NCI-H774 (cell line): ENCODE measurements at regions not wholly inside any gene's neighbourhood (a gene's known extent, or its start where the extent isn't known, plus 50 kb on each side); places are given as distances from the start of the nearest gene placed in this dataset.
"Not testable (repeated sequence)": the region's sequence is repeated elsewhere in the genome, so short reads cannot be mapped to it uniquely, and the experiment has no call there.

ENCODE experiments used
- DNase-seq: peaks from one replicate; lab custom pipeline; 2025; lab: John Stamatoyannopoulos, UW

DNA sequence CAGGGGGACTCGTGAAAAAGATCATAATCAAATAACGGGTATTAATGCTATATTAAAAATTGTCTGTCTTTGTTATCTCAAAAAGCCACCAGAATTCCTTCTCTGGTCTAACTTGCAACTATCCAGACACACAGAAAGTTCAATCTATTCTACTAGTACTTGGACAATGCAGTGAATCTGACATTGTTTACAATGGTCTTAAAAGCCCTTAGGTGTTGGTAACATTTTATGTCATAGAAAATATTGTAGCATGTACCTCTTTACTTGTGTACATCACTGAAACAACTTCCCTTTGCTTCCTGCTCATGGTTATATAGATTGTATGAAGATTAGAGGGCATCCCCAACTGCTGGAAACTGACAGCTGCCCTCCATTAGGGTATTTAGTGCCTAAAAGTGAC is 71.1 kb upstream of the PPP3CA start:
- no peak for DNase-seq

DNA sequence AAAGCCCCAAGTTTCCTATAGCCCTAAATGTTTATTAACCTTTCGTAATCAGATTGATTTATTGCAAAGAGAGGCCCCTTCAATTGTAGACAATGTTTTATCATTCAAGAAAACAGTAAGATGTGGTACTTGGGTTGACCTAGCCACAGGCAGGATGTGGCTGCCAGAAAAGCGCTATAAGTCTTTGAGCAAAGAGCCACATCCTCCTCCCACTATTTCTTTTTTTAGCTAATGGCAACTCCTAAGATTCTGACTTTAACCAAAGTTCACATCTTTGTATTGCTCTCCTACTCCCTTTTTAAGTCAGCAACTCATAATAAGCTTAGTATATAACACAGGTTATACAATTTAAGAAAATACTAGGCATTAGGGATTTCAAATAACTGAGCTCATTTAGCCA is 70.7 kb upstream of the PPP3CA start:
- DNase-seq: no peak

DNA sequence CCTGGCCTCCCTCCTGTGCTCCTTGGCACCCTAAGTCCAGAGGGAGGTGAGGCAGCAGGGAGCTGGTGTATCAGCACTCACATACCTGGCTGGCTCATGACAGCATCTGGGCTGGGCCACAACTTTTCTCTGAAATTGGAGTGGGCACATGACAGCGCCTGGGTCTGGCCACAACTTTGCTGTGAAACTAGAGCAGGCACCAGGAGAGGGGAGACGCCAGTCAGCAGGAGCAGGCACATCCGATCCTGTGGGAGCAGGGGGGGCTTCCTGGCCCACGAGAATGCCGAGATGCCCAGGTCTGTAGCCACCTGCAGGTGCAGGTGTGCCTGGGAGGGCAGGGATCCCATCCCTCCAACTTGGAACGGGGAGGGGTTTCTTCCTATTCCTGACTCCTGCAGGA is 69.7 kb upstream of the PPP3CA start:
- no peak for DNase-seq

DNA sequence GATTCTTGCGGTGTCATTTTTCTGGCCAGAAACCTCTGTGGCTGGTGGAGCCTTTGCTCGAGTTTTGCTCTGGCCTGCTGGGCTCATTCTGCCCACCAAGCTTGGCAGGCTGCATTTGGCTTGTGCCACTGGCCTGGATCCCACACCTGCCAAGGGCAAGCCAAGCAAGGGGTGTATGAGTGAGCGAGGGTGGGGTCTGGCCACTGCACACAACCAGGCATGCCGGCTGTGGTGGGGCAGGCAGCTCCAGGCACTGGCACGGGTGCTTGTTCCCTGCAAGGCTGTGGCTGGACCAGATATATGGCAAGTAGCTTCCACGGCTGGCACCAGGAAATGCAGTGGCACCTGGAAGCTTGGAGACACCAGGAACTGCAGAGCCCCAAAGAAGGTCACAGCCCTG is 68.6 kb upstream of the PPP3CA start:
- no peak for DNase-seq

DNA sequence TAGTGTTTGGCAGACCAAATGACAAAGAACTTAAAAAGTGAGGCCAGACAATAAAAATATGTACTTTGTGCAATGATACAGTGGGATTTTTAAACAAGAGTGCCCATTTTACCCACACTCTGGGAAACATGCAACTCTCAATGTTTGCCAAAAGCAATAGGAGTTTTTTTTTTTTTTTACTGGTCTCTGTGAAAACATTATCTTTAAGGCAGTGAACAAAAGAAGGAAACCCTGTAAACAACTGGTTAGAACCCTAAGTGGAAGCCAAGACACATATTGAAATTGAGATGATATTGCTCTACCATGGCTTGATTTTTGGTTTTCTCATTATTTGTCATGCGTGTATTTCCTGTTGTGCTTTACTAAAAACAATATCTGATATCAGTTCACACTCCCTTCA is 67.2 kb upstream of the PPP3CA start:
- no peak for DNase-seq

DNA sequence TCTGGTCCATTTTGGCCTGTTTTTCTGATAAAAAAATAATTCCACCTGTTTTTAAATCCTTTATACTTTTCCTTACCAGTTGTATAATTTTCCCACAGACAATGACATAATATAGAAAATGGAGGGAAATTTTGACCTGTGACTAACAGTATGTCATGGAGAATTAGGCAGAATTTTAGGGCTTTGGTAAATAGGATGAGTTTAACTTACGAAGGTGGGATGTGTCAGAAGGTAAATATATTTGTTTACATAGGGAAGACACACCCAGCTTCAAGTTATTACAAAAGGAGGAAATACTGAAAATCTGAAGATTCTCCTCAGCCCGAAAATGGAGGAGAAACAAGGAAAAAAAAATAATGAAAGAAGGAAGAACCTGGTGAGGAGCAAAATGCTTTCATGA is 64.6 kb upstream of the PPP3CA start:
- DNase-seq: no peak

DNA sequence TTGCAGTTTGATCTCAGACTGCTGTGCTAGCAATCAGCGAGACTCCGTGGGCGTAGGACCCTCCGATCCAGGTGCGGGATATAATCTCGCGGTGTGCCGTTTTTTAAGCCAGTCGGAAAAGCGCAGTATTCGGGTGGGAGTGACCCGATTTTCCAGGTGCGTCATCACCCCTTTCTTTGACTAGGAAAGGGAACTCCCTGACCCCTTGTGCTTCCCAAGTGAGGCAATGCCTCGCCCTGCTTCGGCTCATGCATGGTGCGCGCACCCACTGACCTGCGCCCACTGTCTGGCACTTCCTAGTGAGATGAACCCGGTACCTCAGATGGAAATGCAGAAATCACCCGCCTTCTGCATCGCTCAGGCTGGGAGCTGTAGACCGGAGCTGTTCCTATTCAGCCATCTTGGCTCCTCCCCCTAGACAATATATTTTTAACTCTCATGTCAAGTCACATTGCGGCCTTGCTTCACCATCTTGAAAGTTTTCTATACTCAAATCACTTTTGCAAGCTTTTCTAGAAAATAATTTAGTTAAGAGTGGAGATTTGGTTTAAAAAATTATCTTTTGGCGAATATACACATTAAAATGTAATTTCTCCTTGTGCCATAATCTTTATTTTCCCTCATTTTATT is 64.1 kb upstream of the PPP3CA start:
- not testable (repeated sequence) for DNase-seq

DNA sequence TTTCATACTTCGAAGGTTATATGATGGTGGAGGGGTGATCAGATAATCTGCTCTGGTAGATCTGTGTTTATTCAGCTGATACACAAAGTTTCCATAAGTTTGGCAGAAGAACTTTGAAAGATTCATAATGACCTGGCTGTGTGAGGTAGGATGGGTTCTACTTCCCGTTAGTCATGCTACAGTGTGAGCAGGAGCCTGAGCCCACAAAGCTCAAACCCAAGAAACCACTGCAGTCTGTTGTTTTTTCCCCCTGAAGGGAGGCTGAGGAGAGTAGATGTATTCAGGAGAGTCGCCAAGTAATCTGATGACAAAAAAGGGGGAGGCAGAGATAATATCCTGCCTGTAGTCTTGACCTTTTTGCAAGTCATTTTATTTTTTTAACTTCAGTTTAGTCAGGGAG is 52.8 kb upstream of the PPP3CA start:
- DNase-seq: no peak

DNA sequence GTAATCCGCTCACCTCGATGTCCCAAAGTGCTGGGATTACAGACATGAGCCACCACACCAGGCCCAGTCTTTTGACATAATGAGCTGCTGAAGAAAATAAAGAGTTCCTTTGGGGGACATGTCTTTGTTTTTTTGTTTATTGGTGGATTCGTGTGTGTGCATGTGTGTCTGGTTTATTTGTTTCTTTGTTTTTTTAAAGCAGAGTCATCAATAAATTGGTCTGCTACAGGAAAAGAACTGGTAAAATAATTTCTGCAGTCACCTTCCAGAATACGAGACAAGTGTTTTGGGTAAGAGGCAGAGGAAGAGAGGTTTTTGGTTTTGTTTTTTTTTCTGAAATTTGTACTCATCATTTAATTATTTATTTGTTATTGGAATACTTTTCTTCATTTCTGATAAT is 51.5 kb upstream of the PPP3CA start:
- DNase-seq: no peak
